ENCODE measurements at regions not wholly inside any gene's neighbourhood (a gene's known extent, or its start where the extent isn't known, plus 50 kb on each side); places are given as distances from the start of the nearest gene placed in this dataset.

GRCh38 chr14:71712478-71712877 lies 219.8 kb upstream of the RGS6 start:
- no peak for DNase-seq (ENCODE audit: low read depth)

GRCh38 chr14:71713016-71713415 lies 219.2 kb upstream of the RGS6 start:
- DNase-seq (ENCODE audit: low read depth), result no peak

- no peak for DNase-seq (ENCODE audit: low read depth)
Observed at GRCh38 chr14:71713451-71713850, 218.8 kb upstream of the RGS6 start.

- no peak for DNase-seq (ENCODE audit: low read depth)
Observed at GRCh38 chr14:71714225-71714624, 218.0 kb upstream of the RGS6 start.

- no peak for DNase-seq (ENCODE audit: low read depth)
Observed at GRCh38 chr14:71716041-71716772, 216.0 kb upstream of the RGS6 start.

GRCh38 chr14:71720978-71721624 lies 211.1 kb upstream of the RGS6 start:
- no peak for DNase-seq (ENCODE audit: low read depth)

GRCh38 chr14:71721791-71722190 lies 210.4 kb upstream of the RGS6 start:
- DNase-seq (ENCODE audit: low read depth), result no peak

- DNase-seq (ENCODE audit: low read depth), result no peak
Observed at GRCh38 chr14:71722885-71723284, 209.3 kb upstream of the RGS6 start.

- DNase-seq (ENCODE audit: low read depth), result no peak
Observed at GRCh38 chr14:71725922-71726579, 206.2 kb upstream of the RGS6 start.

- no peak for DNase-seq (ENCODE audit: low read depth)
Observed at GRCh38 chr14:71726580-71727021, 205.6 kb upstream of the RGS6 start.

GRCh38 chr14:71728386-71728785 lies 203.8 kb upstream of the RGS6 start:
- no peak for DNase-seq (ENCODE audit: low read depth)

- DNase-seq (ENCODE audit: low read depth), result no peak
Observed at GRCh38 chr14:71729596-71729995, 202.6 kb upstream of the RGS6 start.

GRCh38 chr14:71730471-71730870 lies 201.8 kb upstream of the RGS6 start:
- no peak for DNase-seq (ENCODE audit: low read depth)

GRCh38 chr14:71731096-71731495 lies 201.1 kb upstream of the RGS6 start:
- DNase-seq (ENCODE audit: low read depth), result no peak

GRCh38 chr14:71733210-71733883 lies 198.9 kb upstream of the RGS6 start:
- DNase-seq (ENCODE audit: low read depth), result no peak

GRCh38 chr14:71734076-71734475 lies 198.2 kb upstream of the RGS6 start:
- no peak for DNase-seq (ENCODE audit: low read depth)

- no peak for DNase-seq (ENCODE audit: low read depth)
Observed at GRCh38 chr14:71734885-71735284, 197.3 kb upstream of the RGS6 start.

- DNase-seq (ENCODE audit: low read depth), result no peak
Observed at GRCh38 chr14:71737760-71738159, 194.5 kb upstream of the RGS6 start.

GRCh38 chr14:71739273-71739990 lies 192.8 kb upstream of the RGS6 start:
- DNase-seq (ENCODE audit: low read depth), result no peak

- DNase-seq (ENCODE audit: low read depth), result no peak
Observed at GRCh38 chr14:71741241-71741640, 191.0 kb upstream of the RGS6 start.

GRCh38 chr14:71742485-71742884 lies 189.7 kb upstream of the RGS6 start:
- no peak for DNase-seq (ENCODE audit: low read depth)

- DNase-seq (ENCODE audit: low read depth), result no peak
Observed at GRCh38 chr14:71745072-71745471, 187.2 kb upstream of the RGS6 start.

Data from activated T-cell treated with anti-CD3 and anti-CD28 coated beads for 1 hour (primary cell).